SK-N-SH (cell line): ENCODE measurements at regions not wholly inside any gene's neighbourhood (a gene's known extent, or its start where the extent isn't known, plus 50 kb on each side); places are given as distances from the start of the nearest gene placed in this dataset.

ENCODE experiments used
- EP300 ChIP-seq, 2 experiments: IDR thresholded peaks; 2 replicates each; pipeline versions ENCODE4 v1.4.0 to v1.6.1; 2012; ENCODE audit warnings: borderline replicate concordance in 1 of 2, low read depth in 1 of 2, low read length in 1 of 2
- FOSL2 ChIP-seq: IDR thresholded peaks from 2 replicates; pipeline ENCODE4 v1.4.0; 2012; ENCODE audit warnings: low read depth, mild to moderate bottlenecking, moderate library complexity, borderline replicate concordance
- FOXM1 ChIP-seq: IDR thresholded peaks from 2 replicates; pipeline ENCODE4 v1.4.0; 2012; ENCODE audit warnings: low read depth, mild to moderate bottlenecking
- GATA2 ChIP-seq: sonication (generic); formaldehyde crosslinking; IDR thresholded peaks from 2 replicates; pipeline ENCODE4 v1.5.0; 2020; ENCODE audit warnings: mild to moderate bottlenecking, missing genetic modification reagents
- MEF2A ChIP-seq: IDR thresholded peaks from 2 replicates; pipeline ENCODE4 v1.4.0; 2012; ENCODE audit warnings: low read depth, borderline replicate concordance
- MXI1 ChIP-seq: IDR thresholded peaks from 2 replicates; pipeline ENCODE4 v1.6.1; 2012; ENCODE audit warnings: mild to moderate bottlenecking, low read depth, low read length, improper control_type of control experiment
- POLR2AphosphoS5 ChIP-seq: IDR thresholded peaks from 2 replicates; pipeline ENCODE4 v1.6.1; 2012; ENCODE audit warnings: low read depth, low read length
- RAD21 ChIP-seq: IDR thresholded peaks from 2 replicates; pipeline ENCODE4 v1.6.1; 2012; ENCODE audit warnings: mild to moderate bottlenecking, low read length
- RCOR1 ChIP-seq: fragments of 150-350 bp; IDR thresholded peaks from 2 replicates; pipeline ENCODE4 v1.6.1; 2017; ENCODE audit warnings: antibody characterized with exemption, low read length
- RFX5 ChIP-seq: IDR thresholded peaks from 2 replicates; pipeline ENCODE4 v1.6.1; 2012; ENCODE audit warnings: mild to moderate bottlenecking, improper control_type of control experiment, low read length
- SIN3A ChIP-seq: IDR thresholded peaks from 2 replicates; pipeline ENCODE4 v1.6.1; 2012; ENCODE audit warnings: low read depth, mild to moderate bottlenecking, low read length, moderate library complexity, borderline replicate concordance
- TAF1 ChIP-seq: IDR thresholded peaks from 2 replicates; pipeline ENCODE4 v1.6.1; 2012; ENCODE audit warnings: low read depth, mild to moderate bottlenecking, low read length, moderate library complexity, borderline replicate concordance
- TEAD4 ChIP-seq: IDR thresholded peaks from 2 replicates; pipeline ENCODE4 v1.4.0; 2012; ENCODE audit warnings: mild to moderate bottlenecking, borderline replicate concordance; ENCODE audit not compliant: insufficient read depth
- TF ChIP-seq, protein P1 (sequence below): fragments of 200-600 bp; sonication (generic); IDR thresholded peaks from 2 replicates; pipeline ENCODE4 v1.6.1; 2017; ENCODE audit warnings: antibody characterized with exemption, mild to moderate bottlenecking, moderate library complexity

DNA sequence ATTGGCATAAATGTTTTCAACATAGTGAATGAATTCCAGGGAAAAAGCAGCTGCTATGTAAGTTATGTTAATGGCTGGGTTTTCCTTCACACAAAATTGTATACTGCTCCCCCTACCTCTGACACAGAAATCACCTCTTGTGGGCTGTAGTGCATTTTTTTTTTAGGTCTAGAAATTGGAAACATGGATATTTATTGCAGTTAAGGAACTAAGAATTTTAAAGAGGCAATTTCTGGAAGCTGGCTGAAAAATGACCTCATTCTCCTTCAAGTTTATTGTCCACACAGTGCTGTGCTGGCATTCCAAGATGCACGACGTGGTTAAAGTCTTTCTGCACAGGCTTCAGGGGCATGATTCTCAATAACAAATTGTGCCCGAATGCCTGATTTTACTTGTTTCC is 1424.2 kb downstream of the MRPL39 start:
- TF ChIP-seq, protein P1, sequence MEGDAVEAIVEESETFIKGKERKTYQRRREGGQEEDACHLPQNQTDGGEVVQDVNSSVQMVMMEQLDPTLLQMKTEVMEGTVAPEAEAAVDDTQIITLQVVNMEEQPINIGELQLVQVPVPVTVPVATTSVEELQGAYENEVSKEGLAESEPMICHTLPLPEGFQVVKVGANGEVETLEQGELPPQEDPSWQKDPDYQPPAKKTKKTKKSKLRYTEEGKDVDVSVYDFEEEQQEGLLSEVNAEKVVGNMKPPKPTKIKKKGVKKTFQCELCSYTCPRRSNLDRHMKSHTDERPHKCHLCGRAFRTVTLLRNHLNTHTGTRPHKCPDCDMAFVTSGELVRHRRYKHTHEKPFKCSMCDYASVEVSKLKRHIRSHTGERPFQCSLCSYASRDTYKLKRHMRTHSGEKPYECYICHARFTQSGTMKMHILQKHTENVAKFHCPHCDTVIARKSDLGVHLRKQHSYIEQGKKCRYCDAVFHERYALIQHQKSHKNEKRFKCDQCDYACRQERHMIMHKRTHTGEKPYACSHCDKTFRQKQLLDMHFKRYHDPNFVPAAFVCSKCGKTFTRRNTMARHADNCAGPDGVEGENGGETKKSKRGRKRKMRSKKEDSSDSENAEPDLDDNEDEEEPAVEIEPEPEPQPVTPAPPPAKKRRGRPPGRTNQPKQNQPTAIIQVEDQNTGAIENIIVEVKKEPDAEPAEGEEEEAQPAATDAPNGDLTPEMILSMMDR: no peak
- TF ChIP-seq RAD21: peak; percentile 22; the same call in 1 of the 2 replicates
- no peak for TF ChIP-seq RCOR1
- TF ChIP-seq EP300 (IDR thresholded peaks at IDR 0.05; ENCODE audit: borderline replicate concordance in 1 of 2, low read depth in 1 of 2, low read length in 1 of 2): no peak
- TF ChIP-seq RFX5: no peak
- TF ChIP-seq FOXM1: no peak
- TF ChIP-seq MEF2A: no peak
- TF ChIP-seq MXI1: no peak
- TF ChIP-seq GATA2 (CRISPR knock-in tag): no peak
- TF ChIP-seq TEAD4: no peak
- TF ChIP-seq FOSL2: no peak
- no peak for TF ChIP-seq TAF1
- no peak for TF ChIP-seq POLR2AphosphoS5
- no peak for TF ChIP-seq SIN3A
